CD4-positive, alpha-beta T cell treated with Interleukin-12 subunit alpha and Interleukin-12 subunit beta, for 1 hour (primary cell): ENCODE measurements at regions not wholly inside any gene's neighbourhood (a gene's known extent, or its start where the extent isn't known, plus 50 kb on each side); places are given as distances from the start of the nearest gene placed in this dataset.

ENCODE experiments used
- DNase-seq: peaks from one replicate; pipeline ENCODE4 v3.0.0-alpha.2; 2020

GRCh38 chr22:47781427-47782111 lies 1019.1 kb downstream of the TBC1D22A start:
- no peak for DNase-seq

DNA sequence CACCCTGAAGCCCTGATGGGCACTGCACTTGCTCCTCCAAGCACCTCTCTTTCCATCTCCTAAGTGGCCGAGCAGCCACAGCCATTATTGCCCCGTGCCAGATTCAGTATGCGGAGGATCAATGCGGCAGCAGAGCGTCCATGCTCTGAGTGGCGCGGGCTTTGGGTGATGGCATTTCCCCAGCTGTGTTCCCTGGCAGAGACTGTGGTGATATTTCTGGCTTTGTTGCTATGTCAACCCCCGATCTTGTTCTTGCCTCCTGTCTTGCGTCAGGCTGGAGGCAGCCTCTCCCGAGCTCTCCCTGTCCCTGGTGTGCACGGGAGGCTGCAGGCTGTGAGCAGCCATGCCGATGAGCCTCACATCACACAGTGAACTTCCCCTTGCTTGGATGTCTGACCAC lies 1018.6 kb downstream of the TBC1D22A start:
- no peak for DNase-seq

DNA sequence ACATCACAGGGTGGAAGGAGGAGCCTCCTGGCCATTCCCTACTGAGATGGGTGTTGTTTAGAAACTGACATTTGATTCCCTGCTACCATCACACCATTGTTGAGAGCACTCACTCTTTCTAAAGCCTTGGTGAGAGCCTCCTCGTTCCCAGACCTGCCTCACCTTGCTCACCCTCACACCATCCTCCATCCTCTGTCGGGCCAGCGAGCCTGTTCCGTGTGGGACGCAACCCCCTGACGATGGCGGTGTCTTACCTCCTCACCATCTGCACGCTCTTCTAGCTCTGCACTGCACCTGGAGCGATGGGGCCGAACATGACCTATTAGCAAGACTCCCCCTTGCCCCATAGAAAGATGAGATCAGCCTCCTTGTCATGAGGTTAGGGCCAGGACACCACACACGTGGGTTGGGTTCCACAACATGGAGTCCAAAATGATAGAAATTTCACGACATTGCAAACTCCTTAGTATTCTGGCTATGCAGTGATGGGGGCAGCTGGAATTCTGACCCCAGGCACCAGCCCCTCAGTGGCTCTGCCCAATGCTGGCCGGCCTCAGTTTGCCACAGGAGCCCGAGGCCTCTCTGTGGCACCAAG lies 1017.9 kb downstream of the TBC1D22A start:
- no peak for DNase-seq

DNA sequence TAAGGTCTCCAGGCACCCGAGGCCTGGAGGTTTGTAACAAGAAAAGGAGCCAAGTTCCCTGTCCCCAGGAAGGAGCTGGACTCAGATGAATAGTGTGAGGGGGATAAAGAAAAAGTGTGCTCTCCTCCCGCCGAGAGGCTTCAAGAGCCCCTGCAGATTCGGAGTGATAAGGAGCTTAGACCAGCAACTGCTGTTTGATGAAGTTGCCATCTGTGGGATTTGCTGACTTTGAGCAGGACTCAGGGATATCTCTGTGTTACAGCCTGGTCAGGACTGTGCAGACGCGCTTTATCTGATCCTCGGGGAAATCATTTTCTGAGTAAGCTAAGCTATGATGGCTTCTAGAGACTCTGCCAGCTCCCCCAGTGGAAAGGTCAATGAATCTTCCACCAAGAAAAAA lies 1017.0 kb downstream of the TBC1D22A start:
- no peak for DNase-seq

GRCh38 chr22:47778160-47778658 lies 1015.8 kb downstream of the TBC1D22A start:
- DNase-seq: no peak

DNA sequence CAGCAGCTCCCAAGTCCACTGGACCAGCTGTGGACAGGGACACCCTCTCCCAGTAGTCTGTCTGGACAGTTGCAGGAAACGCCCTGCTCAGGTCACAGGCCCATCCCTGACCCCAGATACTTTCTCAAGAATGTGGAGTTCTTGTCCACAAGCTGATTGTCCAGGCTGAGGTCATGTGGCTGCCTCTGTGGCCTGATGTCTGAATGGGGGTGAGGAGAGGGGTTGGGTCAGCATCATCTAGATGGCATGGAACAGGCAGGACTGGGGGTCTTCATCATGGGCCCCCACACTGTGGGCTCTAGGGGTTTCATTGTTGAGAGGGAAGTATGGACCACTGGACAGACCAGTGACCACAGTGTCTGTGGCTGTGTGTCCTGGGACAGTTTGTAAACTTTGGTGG lies 1015.0 kb downstream of the TBC1D22A start:
- DNase-seq: no peak

- DNase-seq: no peak
Measured at GRCh38 chr22:47776329-47776728, 1013.9 kb downstream of the TBC1D22A start.

- no peak for DNase-seq
Measured at GRCh38 chr22:47775686-47776085, 1013.2 kb downstream of the TBC1D22A start.

DNA sequence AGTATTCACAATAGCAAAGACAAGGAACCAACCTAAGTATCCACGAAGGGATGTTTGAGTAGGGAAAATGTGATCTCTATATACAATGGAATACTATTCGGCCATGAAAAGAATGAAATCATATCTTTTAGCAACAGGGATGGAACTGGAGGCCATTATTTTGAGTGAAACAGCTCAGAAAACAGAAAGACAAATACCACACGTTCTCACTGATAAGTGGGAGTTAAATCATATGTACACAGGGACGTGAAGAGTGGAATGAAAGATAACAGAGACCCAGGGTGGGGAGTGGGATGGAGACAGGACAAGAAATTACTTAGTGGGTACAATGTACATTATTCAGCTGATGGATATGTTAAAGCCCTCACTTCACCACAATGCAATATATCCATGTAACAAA lies 1012.7 kb downstream of the TBC1D22A start:
- DNase-seq: no peak

GRCh38 chr22:47773635-47774034 lies 1011.2 kb downstream of the TBC1D22A start:
- no peak for DNase-seq

DNA sequence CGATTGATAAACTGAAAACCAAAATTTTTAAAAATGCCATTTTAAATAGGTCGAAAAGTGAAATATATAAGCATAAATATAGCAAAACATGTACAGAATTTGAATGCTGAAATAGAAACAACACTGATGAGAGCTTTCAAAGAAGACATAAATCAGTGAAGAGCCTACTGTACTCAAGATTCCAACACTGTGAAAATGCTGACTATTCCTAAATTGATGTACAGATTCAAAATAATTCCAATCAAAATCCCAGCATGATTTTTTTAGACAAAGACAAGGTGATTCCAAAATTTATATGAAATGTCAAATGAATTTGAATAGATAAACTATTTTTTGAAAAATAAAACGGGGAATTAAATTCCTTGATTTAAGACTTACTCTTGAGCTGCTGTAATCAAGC lies 1010.4 kb downstream of the TBC1D22A start:
- no peak for DNase-seq

DNA sequence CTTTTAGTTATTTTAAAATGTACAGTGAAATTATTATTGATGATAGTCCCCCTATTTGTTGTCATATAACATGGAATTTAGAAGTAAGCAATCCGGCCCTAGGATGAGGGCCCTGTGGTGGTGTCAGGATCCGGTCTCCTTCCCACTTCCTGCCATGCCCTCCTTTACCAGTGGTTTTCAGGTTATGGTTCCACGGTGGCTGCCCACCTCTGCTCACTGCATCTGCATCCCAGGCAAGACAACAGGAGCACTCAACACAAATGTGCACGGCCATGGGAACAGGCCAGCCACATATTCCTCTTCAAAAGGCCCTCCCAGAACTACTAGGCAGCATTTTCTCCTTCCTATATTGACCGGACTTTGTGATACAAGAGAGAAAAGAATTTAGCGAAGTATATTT lies 1007.2 kb downstream of the TBC1D22A start:
- DNase-seq: no peak

GRCh38 chr22:47768027-47768426 lies 1005.6 kb downstream of the TBC1D22A start:
- no peak for DNase-seq

DNA sequence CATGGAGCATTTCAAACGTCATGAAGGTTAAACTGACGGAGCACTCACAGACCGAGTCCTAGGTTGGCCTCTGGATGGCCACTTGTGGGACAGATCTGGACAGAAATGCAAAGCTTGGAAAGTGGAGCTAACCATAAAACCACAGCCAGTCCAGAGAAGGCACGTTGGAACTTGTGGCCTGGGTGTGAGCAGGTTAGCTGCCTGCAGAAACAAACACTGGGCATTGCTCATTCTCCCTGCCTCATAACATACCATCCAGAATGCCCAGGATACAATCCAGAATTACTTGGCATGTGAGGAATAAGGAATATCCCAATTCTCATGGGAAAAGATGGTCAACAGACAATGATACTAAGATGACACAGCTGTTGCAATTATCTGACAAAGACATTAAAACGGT lies 1005.0 kb downstream of the TBC1D22A start:
- no peak for DNase-seq

GRCh38 chr22:47765757-47766156 lies 1003.3 kb downstream of the TBC1D22A start:
- DNase-seq: no peak

- no peak for DNase-seq
Measured at GRCh38 chr22:47762141-47762540, 999.7 kb downstream of the TBC1D22A start.

DNA sequence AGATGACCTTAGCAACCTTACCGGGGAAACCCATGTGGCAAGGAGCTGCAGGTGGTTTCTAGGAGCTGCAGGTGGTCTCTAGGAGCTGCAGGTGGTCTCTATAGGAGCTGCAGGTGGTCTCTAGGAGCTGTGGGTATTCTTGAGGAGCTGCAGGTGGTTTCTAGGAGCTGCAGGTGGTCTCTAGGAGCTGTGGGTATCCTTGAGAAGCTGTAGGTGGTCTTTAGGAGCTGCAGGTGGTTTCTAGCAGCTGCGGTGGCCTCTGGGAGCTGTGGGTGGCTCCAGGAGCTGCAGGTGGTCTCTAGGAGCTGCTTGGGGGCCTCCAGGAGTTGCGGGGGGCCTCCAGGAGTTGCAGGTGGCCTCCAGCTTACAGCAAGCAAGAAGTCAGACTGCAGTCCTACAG lies 997.5 kb downstream of the TBC1D22A start:
- DNase-seq: no peak

DNA sequence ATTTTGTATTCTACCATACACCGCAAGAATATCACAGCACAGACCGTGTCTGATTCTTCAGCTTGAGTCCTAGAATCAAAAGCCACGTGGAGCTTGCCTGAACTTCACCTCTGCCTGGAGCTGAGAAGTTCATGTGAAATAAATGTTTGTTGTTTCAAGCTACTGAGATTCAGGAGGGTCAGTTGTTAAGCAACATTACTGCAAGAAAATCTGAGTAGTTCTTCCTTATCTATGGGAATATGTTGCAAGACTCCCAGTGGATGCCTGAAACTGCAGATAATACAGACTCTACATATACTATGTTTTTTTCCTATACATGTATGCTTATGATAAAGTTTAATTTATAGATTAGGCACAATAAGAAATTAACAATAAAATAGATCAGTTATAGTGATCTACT lies 995.3 kb downstream of the TBC1D22A start:
- no peak for DNase-seq

DNA sequence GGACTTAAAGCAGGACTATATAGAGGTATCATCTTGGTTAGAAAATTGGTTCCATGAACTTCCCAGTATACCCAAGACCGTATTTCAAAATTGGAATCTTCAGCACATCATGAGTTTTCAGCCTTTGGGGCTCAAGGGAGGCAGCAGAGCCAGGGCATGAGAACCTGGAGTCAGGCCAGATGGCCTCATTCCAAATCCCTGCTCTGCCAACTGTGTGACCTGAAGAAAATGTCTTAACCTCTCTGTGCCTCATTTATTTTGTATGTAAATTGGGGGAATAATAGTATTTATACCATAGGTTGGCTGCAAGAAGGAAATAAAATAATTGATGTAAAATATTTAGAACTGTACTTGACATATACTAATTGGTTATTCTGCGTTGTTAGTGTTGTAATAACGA lies 987.6 kb downstream of the TBC1D22A start:
- no peak for DNase-seq

- no peak for DNase-seq
Measured at GRCh38 chr22:47748957-47749356, 986.5 kb downstream of the TBC1D22A start.

GRCh38 chr22:47748271-47748670 lies 985.8 kb downstream of the TBC1D22A start:
- DNase-seq: no peak

- no peak for DNase-seq
Measured at GRCh38 chr22:47740109-47740805, 977.8 kb downstream of the TBC1D22A start.

DNA sequence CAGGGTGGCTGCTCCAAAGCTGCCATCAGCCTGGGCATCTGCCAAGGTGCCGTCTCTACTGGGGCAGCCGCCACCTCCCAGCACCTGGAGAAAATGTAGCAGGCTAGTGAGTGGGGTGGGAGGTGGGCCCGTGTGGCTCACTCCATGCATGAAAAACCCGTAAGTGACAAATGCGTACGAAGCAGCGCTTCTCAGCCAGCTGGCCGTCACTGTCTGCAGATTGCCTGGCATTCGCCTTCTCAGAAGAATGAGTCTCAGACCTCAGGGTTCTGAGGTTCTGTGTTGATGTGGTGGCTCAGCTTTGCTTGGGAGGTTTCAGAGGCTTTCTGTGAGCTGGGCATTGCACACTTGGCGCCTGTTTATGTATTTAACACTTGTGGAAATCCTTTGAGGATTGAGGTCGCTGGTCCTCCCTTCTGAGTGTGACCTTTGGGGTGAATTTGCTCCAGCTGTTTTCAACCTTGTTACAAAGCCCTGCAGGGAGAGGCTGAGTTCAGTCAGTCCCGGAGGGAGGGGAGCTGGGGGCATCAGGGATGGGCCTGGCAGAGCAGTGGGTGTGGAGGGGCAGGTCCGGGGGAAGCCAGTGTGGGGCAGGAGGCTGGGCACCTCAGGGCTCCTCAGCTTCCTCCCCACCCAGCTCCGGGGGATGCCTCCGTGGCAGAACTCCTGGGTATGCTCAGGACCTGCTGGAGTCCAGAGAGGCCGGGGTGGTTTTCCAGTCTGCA lies 977.0 kb downstream of the TBC1D22A start:
- DNase-seq: no peak
